T-helper 1 cell (primary cell): ENCODE measurements at regions not wholly inside any gene's neighbourhood (a gene's known extent, or its start where the extent isn't known, plus 50 kb on each side); places are given as distances from the start of the nearest gene placed in this dataset.

Experiments
- DNase-seq, 5 donors: peaks; one replicate each; pipeline ENCODE4 v3.0.0-alpha.2; 2012 to 2020

GRCh38 chr10:47078393-47079203 lies 167.4 kb downstream of the PTPN20 start:
- no peak for DNase-seq

- DNase-seq: no peak
These were observed 168.0 kb downstream of the PTPN20 start for GRCh38 chr10:47079204-47079580.

GRCh38 chr10:47081264-47081663 lies 170.0 kb downstream of the PTPN20 start:
- DNase-seq: no peak

DNA sequence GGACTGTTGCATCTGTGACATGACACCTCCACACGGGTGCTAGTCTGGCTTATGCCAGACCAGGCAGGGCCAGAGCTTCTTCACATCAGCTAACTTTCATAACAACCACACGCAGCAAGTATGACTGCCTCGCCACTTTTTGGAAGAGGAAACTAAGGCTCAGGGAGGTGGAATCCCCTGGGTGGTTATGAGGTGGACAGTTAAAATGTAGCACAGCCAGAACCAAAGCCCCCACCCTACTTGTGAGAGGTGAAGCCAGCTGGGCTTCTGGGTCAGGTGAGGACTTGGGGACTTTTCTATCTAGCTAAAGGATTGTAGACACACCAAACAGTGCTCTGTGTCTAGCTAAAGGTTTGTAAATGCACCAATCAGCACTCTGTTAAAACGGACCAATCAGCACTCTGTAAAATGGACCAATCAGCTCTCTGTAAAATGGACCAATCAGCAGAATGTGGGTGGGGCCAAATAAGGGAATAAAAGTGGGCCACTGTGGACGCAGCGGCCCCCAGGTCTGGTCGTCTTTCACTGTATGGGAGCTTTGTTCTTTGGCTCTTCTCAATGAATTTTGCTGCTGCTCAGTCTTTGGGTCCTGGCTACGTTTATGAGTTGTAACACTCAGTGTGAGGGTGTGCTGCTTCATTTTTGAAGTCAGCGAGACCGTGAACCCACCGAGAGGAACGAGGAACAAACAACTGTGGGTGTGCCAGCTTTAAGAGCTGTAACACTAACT lies 171.0 kb downstream of the PTPN20 start:
- DNase-seq: no peak

DNA sequence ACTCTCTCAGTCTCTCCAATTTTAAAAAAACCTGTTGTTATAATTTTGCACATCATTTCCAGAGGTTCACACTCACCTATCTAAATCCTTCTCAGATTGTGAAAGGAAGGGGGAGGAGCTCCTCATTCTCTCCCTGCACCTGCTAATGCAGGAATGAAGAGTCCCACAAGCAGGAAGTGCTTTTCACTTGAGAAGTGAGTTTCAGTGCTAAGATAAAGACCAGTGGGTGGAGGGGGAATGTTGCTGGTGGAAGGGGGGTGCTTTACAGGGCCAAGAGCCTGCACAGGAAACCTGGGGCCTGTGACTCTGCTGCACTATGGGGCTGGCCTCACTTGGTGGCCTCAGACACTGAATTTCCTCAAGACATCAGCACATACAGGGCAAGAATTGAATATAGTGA lies 176.4 kb downstream of the PTPN20 start:
- DNase-seq: no peak

- no peak for DNase-seq
These were observed 177.6 kb downstream of the PTPN20 start for GRCh38 chr10:47088656-47089354.

DNA sequence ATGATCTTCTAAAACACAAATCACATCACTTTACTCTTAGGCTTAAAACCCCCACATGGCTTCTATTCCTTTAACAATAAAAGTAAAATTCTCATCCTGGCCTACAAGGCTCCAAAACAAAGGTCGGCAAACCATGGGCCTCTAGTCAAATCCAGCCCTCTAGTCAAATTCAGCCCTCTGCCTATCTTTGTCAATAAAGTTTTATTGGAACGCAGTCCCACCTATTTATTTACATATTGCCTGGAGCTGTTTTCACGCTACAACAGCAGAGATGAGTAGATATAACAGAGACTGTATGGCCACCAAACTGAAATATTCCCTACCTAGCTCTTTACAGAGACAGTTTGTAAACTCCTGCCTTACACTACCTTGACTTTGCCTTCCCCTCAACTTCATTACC lies 178.8 kb downstream of the PTPN20 start:
- no peak for DNase-seq

- DNase-seq: no peak
These were observed 179.7 kb downstream of the PTPN20 start for GRCh38 chr10:47090903-47091302.

DNA sequence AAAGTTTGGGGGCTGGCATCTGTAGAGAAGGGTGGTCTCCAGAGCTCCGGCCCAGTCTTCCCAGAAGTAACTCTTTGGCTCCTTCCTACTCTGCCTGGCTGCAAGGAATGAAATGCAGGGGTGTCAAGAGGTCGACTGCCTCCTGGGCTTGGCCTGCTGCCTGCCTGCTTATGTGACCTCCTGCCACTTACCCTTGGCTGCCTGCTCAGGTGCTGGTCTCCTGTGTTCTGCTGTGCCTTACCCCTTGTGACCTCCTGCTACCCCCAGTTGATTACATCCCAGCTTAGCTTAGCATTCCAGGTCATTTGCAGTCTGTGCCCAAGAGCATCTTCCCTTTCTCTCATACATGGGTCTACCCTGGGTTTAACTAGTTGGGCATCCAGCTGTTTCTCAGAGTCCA lies 180.2 kb downstream of the PTPN20 start:
- DNase-seq: no peak

- DNase-seq: no peak
These were observed 181.1 kb downstream of the PTPN20 start for GRCh38 chr10:47092376-47092775.

- no peak for DNase-seq
These were observed 181.6 kb downstream of the PTPN20 start for GRCh38 chr10:47092831-47093230.

- no peak for DNase-seq
These were observed 182.9 kb downstream of the PTPN20 start for GRCh38 chr10:47094126-47094525.

GRCh38 chr10:47094636-47095035 lies 183.4 kb downstream of the PTPN20 start:
- no peak for DNase-seq

- no peak for DNase-seq
These were observed 184.0 kb downstream of the PTPN20 start for GRCh38 chr10:47095211-47095610.

DNA sequence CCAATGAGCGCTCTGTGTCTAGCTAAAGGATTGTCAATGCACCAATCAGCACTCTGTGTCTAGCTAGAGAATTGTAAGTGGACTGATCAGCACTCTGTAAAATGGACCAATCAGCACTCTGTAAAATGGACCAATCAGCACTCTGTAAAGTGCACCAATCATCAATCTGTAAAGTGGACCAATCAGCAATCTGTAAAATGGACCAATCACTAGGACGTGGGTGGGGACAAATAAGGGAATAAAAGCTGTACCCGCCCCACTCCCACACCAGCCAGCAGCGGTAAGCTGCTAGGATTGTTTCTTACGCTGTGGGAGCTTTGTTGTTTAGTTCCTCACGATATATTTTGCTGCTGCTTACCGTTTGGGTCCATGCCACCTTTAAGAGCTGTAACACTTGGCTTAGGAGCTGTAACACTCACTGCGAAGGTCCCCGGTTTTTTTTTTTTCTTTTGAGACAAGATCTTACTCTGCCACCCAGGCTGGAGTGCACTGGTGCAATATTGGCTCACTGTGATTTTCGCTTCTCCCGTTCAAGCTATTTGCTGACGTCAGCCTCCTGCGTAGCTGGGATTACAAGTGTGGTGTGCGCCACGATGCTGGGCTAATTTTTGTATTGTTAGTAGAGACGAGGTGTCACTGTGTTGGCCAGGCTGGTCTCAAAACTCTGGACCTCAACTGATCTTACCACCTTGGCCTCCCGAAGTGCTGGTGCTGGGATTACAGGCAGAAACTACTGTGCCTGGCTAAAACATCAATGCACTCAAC lies 184.8 kb downstream of the PTPN20 start:
- no peak for DNase-seq

- DNase-seq: no peak
These were observed 187.0 kb downstream of the PTPN20 start for GRCh38 chr10:47098238-47098637.

GRCh38 chr10:47098964-47099363 lies 187.7 kb downstream of the PTPN20 start:
- DNase-seq: no peak

DNA sequence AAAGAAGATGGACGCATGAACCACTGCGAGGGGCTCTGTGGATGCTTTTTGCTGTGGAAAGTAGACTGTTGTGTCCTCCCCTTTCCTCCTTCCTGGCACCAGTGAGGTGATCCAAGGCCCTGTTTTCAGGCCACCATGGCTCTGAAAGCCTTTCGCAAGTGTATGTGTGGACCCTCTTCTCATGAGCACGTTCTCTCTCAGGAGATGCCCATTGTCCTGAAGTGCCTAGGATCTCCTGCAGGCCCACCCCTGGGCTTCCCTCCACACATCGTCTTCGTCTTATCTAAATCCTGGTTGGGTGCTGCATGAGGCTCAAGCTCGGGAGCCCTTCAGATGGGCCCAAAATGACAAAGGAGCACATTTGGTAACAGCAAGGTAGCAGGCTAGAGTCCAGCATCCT lies 188.2 kb downstream of the PTPN20 start:
- DNase-seq: no peak

GRCh38 chr10:47101196-47101595 lies 190.0 kb downstream of the PTPN20 start:
- no peak for DNase-seq

DNA sequence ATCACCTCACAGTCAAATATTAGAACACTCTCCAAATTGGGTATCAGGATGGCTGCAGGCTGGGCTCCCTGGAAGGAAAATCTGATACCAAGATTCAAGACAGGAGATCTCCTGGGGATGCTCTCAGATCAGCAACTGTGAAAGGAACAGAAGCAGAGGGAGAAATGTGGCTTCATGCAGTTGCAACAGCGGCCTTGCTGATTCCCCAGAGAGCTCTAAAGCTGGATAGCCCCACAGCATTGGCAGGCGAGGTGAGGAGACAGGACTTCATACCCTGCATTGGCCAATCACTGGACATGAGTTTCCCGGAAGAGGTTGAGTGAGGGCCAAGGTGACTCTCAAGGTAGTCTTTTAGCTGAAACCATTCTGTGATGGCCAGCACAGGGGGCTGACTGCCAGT lies 190.6 kb downstream of the PTPN20 start:
- no peak for DNase-seq

DNA sequence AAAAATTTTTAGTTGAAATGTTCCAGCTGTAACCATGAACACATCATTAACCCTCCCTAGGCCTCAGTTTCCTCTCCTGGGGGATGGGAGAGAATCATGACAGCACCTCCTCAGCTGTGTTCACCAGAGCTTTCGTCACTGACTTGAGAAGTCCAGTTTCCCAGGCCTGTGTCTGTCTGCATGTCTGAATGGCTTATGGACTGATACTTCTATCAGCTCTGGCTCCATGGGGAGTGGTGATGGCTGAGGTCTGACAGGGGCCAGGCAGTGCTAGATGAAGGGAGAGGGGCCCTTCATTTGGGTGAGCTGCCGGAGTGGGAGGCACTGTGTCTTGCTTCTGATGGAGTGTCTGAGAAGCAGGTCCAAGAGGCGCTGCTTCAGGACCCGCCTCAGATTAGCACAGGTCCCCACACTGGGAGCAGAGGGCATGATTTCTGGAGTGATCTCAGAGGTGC lies 192.9 kb downstream of the PTPN20 start:
- no peak for DNase-seq

DNA sequence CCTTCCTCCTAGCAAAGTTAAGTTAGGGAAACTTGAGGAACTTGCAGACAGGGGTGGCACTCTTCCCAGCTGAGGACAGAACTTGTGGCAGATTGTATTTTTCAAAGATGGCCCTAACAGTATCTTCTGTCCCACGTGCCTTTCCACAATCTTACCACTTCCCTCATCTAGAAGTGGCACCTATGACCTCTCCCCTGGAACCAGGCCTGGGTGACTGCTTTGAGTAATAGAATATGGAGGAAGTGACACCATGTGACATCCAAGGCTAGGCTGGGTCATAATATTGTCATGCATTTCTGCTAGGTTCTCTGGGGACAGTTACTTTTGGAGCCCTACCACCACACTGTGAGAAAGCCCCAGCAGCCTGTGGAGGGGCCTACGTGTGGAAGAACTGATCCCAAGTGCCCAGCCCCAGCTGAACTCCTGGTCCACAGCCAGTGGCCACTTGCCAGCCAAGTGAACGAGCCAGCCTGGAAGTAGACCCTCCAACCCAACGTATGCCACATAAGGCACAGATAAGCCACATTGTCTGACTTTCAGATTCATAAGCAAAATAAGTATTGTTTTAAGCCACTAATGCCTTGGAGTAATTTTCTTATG lies 193.7 kb downstream of the PTPN20 start:
- DNase-seq: no peak
